Activated CD4-positive, alpha-beta T cell treated with anti-CD3 and anti-CD28 coated beads for 48 hours (primary cell): ENCODE measurements at regions not wholly inside any gene's neighbourhood (a gene's known extent, or its start where the extent isn't known, plus 50 kb on each side); places are given as distances from the start of the nearest gene placed in this dataset.
"Not testable (repeated sequence)": the region's sequence is repeated elsewhere in the genome, so short reads cannot be mapped to it uniquely, and the experiment has no call there.

Source experiments
- DNase-seq: peaks from one replicate; pipeline ENCODE4 v3.0.0-alpha.2; 2020

DNA sequence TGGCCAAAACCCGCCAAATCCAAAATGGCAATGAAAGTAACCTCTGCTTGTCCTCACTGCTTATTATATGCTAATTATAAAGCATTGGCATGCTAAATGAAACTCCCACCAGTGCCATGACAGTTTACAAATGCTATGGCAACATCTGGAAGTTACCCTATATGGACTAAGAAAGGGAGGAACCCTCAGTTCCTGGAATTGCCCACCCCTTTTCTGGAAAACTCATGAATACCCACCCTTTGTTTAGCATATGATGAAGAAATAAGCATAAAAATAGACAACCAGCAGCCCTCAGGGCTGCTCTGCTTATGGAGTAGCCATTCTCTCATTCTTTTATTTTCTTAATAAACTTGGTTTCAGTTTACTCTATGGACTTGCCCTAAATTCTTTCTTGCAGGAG lies 269.8 kb downstream of the OLFM4 start:
- no peak for DNase-seq

DNA sequence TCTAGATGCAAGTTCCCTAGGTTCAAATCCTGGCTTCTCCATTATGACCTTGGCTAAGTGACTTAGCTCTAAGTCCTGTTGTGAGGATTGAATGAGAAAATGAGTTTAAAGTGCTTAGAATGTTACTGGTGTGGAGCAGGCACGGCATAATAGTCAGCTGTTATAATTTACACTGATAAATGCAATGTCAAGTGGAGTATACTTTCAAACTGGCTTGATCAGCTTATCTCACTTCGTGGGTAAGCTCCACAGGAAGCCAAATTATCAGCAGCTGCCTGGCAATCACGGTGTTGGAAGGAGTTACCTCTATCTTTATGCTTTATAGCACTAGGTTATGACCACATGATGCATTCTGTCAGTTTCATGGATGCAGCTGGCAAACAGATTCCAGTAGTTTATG lies 272.8 kb downstream of the OLFM4 start:
- DNase-seq, result no peak

DNA sequence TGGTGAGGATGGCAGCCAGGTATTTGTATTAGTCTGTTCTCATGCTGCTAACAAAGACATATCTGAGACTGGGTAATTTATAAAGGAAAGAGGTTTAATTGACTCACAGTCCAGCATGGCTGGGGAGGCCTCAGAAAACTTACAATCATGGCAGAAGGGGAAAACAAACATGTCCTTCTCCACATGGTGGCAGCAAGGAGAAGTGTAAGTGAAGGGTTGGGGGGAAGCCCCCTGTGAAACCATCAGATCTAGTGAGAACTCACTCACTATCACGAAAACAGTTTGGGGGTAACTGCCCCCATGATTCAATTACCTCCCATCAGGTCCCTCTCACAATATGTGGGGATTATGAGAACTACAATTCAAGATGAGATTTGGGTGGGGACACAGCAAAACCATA lies 276.8 kb downstream of the OLFM4 start:
- DNase-seq, result not testable (repeated sequence)

DNA sequence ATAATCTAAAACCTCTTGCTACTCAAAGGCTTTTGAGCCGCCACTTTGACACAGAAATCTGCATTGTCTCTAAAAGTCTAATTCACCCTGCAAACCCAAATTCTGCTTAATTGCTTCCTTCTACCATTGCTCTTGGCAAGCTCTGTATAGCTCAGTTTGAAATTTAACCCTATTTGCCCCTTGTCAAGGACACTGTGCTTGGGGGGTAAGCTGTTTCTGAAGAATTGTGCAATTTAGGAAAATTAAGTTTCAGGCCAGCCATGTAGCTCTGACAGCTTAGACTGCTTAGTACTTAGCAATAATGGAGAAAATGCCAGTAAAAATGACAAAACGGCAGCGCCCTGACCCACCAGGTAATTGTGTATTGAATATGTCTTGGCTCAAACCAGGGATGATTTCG lies 282.2 kb downstream of the OLFM4 start:
- DNase-seq, result no peak

DNA sequence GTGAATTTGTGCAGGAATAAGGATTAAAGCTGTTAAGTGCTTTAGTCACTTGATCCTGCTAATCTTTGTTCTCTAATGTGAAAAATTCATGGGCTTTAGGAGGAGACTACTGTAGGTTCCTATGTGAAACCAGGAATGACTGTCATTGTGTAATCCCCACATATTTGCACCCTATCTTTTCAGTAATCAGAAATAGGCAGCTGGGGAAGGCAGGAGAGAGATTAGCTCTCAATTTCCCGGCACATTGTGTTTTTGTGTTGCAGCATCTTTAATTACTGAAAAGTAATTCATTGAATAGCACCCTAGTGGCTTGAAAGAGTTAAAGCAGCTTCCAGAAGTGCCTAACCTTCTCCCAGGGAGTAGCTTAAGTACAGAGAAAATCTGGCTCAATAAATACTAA lies 282.9 kb downstream of the OLFM4 start:
- no peak for DNase-seq

DNA sequence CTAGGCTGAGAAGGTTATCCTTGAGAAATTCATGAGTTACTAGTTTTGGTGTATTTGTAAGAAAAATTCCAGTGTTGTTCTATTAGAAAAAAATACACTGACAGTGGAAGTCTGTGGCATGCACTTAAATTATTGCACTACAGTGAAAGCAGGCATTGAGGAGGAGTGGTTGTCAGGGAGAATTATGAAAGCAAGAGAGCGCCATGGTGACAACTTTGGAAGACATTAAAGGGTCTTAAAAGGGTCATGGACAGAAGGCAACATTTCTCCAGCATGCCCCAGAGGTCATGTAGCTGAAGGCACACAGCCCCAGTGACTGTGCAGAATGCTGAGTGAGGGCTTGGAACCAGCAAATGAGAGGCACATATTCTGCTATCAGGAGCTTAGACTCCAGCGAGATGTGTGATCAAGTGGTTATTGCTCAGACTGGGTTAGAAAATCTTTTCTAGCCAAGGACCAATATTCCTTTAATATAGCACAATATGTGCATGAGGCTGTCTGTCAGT lies 292.7 kb downstream of the OLFM4 start:
- DNase-seq, result no peak

DNA sequence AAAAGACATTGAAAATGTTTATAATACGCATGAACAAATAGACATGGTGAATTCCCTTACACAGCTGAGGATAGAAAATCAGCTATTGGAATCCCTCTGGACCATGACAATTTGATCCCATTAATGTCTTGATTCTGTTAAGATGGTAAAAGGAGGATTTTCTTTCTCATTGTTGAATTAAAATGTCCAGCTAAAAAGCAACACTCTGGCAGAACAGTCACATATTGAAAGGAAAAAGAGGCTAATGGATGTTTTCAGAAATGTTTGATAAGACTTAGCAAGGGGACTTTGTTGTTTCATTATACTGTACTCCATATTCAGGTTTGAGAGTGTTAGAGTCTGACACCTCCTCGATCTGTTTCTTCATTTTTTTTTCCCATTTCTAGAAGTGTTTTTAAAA lies 296.0 kb downstream of the OLFM4 start:
- DNase-seq, result no peak

DNA sequence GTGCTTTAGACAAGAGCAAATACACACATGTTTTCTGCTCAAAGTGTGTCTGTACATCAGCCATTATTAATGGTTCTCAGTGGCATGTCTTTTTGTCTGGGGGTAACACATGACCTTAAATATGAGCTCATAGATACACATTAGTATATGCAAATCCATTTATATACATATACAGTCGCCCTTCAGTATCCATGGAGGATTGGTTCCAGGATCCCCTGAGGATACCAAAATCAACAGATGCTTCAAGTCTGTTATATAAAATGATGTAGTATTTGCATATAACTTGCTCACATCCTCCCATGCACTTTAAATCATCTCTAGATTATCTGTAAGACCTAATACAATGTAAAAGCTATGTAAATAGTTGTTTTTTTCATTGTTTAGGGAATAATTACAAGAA lies 298.1 kb downstream of the OLFM4 start:
- DNase-seq, result no peak

DNA sequence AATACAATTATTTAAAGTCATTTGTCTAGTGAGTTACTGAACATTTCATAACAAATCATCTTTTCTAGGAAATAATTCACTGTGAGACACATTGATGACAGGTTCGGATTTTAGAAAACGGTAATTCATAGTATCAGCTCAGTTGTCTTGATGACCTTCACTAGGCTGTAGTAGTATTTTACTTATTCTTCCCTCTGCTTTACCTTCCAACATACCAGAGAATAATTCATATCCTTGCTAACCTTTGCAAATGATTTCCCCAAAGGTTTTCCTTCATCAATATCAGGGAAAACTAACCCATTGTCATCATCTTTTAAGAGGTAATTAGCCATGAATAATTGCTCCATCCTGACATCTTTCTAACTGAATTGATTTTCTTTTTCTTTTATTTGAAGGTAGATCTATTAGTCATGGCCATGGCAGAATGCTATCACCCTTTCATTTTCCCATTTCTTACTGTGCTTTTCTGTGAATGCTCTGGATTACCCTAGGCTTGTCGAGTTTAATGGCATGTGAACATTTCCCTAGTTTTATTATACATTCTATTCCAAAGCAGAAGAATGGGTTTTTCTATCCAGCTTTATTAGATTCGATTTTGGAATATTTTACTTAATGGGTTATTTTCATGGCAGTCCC lies 299.2 kb downstream of the OLFM4 start:
- no peak for DNase-seq

DNA sequence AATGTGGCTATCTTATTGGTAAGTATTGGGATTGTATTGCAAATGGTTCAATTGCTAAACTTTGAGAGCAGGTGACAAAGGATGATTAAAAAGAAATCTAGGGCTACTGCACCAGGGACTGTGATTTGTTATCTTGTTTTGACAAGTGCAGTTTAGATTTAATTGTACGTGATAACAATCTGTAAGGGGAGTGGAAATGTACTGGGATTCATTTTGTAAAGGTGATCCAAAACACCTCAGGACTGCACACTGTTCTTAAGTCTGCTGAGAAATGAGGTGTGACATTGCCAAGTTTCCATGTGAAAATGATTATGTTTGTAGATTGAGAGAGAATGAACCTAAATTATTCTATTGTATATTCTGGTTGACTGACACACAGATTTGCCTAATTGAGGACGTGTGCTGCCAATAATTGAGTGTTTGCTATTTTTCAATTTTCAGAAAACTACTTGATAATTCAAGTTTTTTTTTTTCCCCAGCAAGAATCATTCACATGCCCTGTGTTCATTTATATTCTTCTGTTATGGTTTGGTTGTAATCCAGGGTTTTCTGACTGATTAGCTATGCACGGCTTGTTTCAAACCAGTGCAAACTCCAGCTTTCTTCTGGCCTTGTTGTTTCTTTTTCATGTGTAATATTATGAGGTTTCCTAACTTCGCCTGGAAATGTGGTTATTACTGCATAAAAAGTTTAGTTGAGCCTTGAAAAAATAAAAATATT lies 308.0 kb downstream of the OLFM4 start:
- no peak for DNase-seq

DNA sequence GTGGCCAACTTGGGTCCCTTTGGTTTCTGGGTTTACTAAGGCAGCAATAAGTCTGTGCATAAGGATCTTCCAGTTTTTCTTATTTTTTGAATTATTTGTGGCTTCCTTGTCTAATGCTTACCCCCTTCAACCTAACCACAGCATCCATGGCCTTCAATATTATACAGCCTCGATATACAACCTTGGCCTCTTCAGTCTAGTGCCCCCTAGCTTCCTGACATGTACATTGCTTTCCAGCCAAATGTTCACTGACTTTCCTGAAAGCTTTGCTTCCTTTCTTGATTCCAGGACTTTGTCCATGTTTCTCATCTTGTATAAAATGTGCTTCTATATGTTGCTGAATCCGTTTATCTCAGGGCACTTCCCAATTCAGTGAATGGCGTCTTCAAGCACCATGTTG lies 310.1 kb downstream of the OLFM4 start:
- no peak for DNase-seq

DNA sequence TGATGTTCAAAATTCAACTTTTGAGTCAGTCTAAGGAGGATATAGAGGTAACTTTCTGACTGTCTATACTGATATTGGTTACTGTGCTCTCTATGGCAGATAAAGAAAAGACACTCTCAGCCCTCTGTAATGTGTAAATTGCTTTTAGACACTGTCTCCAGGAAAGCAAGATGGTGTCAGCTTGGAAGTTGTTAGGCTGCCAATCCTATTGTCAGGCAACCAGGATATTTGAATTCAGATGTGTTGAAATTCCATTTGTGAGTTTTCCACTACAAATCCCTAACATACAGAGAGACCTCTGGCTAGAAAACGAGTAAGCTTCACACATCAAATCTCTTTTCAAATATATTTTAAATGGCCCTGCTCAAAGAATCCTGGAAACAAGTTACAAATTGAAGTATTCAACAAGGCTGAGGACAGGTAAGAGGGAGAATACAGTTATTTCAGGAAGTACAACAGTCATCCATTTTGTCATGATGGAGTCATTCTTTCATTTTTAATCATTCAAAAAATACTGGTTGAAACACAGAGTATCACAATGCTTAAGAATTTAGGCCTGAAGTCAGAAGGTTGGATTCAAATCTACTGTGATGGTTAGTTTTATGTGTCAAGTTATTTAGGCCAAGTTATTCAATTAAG lies 312.0 kb downstream of the OLFM4 start:
- DNase-seq, result no peak

DNA sequence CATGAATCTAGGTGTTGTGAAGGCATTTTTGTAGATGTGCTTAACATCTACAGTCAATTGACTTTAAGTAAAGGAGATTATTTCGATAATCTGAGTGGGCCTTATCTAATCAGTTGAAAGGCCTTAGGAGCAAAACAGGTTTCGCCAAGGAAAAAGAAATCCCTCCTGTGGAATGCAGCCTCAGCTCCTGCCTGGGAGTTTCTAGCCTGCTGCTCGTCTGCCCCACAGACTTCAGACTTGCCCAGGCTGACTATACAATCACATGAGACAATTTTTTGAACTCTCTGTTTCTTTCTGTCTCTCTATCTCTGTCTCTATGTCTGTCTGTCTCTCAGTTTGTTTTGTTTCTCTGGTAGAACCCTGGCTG lies 312.5 kb downstream of the OLFM4 start:
- no peak for DNase-seq

DNA sequence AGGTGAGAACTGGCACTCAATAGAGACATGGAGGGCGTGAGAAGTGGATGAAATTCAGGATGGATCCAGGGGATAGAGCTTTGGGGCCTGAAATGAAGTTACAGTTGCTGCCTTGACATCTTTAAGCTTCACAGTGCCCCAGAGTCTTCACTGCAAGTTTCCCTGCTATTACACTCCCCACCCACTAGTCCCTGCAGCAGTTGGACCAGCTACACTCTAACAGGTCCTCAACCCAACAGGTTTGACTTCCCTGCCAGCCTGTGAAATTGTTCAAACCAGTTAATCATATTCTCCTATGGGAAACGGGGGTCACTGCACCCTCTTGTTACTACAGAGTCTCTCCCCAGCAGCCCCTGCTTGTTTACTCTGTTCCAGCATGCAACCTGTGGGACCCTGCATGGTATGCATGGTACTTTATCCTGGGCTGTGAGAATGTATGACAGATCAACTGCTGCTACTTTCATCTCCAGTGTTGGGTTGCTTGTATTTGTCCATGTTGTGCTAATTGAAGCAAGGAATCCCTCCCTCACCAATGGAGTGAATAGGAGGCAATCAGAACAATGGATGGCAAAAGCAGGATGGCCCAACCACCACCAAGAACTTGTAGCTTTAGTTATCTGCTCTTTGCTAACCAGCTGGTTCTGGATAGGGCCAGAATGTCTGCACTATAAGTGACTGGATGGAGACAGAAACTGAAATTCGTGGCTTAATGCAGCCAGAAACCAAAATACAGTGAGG lies 314.2 kb downstream of the OLFM4 start:
- no peak for DNase-seq

DNA sequence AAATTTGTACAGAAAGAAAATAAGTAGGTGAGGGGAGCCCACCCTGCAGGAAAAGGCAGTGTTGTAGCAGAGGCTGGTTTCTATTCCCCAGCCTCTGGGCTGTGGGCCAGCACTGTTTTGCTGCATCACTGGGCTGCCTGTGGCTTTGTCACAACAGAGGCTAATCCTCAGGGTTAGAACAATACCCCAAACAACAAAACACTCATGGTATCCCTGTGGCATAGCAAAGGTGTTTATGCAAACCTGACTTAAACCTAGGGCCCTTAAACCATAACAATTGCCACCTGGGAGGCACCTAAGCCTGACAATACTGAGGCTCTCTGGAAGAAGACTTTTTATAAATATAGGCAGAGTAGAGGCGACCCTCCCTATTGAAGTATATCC lies 314.7 kb downstream of the OLFM4 start:
- DNase-seq, result no peak

DNA sequence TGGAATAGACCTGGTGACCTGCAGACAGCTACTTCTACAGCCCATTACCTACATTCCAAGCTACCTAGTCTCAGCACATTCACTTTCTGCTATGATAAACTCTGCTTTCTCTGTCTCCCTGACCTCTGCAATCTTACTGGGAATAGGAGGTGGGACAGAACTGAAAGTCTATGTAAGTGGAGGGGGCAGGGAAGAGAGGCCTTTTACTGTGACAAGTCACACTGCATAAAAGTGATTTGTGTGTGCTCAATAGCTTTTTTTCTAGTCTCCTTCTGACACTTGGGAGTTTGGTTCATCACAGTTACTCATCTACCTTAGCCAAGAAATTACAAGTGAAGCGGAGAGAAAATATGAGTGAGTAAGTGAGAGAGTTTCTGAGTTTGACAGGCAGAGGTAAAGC lies 322.4 kb downstream of the OLFM4 start:
- no peak for DNase-seq

DNA sequence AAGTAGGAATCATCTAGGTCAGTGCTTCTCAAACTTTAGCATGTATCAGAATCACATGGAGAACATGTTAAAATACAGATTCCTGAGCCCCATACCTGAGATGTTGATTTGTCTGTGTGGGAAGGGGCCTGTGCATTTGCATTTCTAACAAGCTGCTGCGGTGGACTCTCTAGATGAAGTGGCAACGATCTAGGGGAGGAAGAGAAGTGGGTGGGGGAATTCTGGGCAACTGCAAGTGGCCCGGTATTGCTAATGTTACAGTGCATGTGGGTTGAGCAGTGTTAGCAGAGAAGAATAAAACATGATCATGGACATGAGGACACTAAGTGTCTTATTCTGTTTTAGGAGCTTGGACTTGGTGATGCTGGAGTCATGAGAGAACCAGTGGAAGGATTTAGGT lies 329.0 kb downstream of the OLFM4 start:
- no peak for DNase-seq

DNA sequence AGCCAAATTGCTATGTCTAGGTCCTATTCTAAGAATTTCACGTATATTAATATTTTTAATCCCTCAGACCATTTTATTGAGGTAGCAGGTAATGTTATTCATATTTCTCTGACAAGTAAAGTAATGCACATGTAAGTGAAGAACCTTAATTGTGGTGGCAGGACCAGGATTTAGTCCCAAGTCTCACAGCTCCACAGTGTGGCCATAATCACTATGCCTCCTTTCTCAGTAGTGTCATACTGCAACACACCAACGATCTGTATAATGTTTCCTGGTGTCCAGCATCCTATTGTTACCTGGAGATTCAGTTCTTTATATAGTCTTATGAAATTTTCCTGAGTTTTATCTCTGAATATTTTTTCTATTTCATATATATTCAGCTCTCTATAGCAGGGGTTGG lies 340.3 kb downstream of the OLFM4 start:
- DNase-seq, result no peak

DNA sequence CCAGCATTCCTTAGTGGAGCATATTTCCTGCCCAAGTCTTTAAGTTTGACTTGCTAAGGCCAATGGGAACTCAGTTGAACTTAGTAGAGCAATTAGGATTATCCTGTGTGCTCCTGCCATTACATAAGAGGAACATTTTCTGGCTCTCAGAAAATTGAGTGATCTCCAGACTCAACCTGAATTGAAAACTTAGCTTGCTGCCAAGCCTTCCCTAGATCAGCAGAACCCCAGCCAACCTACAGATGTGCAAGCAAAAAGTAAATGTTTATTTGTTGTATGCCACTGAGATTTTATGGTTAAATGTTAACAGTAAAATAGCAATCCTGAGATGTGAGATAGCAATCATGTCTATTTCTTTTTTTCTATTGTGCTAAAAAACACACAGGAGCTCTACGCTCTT lies 350.9 kb downstream of the OLFM4 start:
- no peak for DNase-seq

DNA sequence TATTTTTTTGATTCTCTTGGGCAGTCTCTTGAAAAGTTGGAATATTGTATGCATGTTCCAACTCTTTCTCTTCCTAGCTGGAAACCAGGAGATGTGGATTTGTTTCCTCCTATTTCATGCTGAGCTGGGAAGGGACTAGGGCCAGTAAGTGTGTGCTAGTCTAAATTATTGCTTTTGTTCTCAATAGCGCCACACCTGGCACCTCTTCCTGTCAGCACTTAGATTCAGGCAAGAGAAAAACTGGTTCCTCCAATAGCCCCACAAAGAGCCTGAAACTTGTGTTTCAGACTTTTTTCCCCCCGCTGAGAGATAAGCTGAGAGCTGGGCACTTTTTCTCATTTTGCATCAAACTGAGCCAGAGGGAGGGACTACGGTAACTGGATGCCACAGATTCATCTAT lies 353.4 kb downstream of the OLFM4 start:
- DNase-seq, result no peak

DNA sequence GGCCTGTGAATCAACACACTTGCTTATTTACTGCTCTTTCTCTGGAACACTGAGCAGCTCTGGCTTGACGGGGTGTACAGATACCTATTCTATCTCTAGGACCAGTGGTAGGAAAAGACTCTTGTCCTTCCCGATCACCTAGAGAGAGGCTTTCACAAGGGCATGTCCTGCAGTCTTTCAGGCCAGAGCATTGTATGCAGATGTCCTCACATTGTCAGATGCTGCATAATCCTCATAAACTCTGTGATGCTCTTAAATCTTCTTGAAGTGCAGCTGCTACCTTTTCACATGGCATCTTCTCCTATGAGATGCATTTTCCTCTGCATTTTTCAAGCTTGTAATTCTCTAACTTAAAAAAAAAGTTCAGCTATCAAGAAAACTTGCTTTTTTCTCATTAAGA lies 369.4 kb downstream of the OLFM4 start:
- no peak for DNase-seq

DNA sequence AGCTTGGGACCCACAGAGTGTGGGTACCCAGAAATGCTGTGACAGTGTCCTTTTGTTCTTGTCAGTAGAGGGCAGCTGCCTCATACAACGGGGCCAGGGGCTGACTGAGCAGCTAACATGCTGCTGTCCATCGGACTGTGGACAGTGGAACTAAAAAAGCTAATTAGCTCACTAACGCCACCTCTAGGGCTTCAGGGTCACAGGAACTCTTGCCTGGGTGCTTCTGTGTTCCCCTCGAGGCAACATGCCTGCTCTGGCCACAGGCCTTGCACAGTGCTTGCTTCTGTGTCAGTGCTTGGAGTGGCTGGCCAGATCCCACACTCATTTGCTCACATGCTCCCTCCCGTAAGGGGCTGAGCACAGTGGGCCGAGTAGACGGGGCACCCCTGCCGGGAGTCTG lies 377.0 kb downstream of the OLFM4 start:
- DNase-seq, result no peak

DNA sequence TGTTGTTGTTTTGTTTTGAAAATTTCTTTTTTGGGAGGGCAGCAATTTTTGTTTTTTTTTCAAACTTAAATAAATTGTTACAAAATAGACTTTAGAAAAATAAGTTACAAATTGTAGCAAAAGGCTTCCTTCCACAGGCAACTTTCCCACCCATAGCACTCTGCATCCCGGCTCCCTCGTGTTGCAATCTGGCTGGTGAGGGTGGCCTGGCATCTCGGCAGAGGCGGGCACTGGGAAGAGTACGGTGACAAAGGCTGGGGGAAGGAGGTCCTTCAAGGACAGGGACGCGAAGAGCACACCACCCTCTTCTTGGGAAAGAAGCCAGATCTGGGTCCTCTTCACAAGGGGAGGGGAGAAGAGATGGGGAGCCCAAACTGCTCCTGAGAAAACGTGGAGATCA lies 379.7 kb downstream of the OLFM4 start:
- no peak for DNase-seq
